Activated T-cell treated with anti-CD3 and anti-CD28 coated beads, Interleukin-2, amount 50 U/mL, for 24 hours (primary cell): ENCODE measurements at regions not wholly inside any gene's neighbourhood (a gene's known extent, or its start where the extent isn't known, plus 50 kb on each side); places are given as distances from the start of the nearest gene placed in this dataset.
A peak's percentile ranks its signal among the peaks of the same experiment; 100 is the strongest.

Experiments used
- DNase-seq: peaks from one replicate; pipeline ENCODE4 v3.0.0-alpha.2; 2020
- H3K27ac Mint-ChIP-seq: 2 replicates; pipeline ENCODE4 v1.8.0; 2020; ENCODE audit warnings: mild to moderate bottlenecking, mixed read lengths
- H3K27me3 Mint-ChIP-seq: 2 replicates; pipeline ENCODE4 v1.8.0; 2020; ENCODE audit warnings: mixed read lengths
- H3K36me3 Mint-ChIP-seq: 2 replicates; pipeline ENCODE4 v1.8.0; 2020; ENCODE audit warnings: low read depth, mixed read lengths
- H3K4me1 Mint-ChIP-seq: 2 replicates; pipeline ENCODE4 v1.8.0; 2020; ENCODE audit warnings: low read depth, mixed read lengths
- H3K4me3 Mint-ChIP-seq: 2 replicates; pipeline ENCODE4 v1.8.0; 2020; ENCODE audit warnings: mild to moderate bottlenecking, moderate library complexity, mixed read lengths
- H3K9me3 Mint-ChIP-seq: 2 replicates; pipeline ENCODE4 v1.8.0; 2020; ENCODE audit warnings: mixed read lengths

GRCh38 chr2:111633189-111633588 is 250.8 kb downstream of the ANAPC1 start:
- Mint-ChIP-seq H3K4me1 (peaks cover 25% of the 10 kb centered on the region), H3K27ac (peak overlapping the region; percentile 45), H3K36me3 (peaks cover 2% of the 10 kb centered on the region), H3K9me3 (peaks cover 18% of the 10 kb centered on the region), H3K27me3 (peaks cover 27% of the 10 kb centered on the region), H3K4me3 (peak overlapping the region; percentile 23)
- no peak for DNase-seq

DNA sequence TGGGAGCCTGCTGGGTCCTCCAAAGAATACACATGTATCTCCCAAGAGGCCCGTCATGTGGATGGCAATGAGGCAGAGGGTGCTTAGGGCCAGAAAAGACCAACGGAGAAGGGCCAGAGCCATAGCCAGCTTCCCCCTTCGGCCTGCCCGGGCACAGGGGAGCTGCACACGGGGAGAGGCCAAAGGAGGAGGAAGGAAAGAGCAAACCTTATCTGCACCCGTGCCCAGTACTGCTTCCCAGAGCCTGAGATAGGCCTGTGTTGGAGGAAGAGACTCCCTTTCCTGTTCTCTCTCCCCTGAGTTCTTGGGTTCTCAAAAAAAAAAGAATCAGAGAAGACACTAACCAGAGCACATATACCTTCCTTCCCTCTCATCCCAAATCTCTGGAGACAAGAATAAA is 250.3 kb downstream of the ANAPC1 start:
- Mint-ChIP-seq H3K4me3 (no peak overlapping the region), H3K27ac (peak overlapping the region; percentile 45), H3K4me1 (peaks cover 25% of the 10 kb centered on the region), H3K36me3 (peaks cover 2% of the 10 kb centered on the region), H3K27me3 (peaks cover 26% of the 10 kb centered on the region), H3K9me3 (peaks cover 15% of the 10 kb centered on the region)
- no peak for DNase-seq

DNA sequence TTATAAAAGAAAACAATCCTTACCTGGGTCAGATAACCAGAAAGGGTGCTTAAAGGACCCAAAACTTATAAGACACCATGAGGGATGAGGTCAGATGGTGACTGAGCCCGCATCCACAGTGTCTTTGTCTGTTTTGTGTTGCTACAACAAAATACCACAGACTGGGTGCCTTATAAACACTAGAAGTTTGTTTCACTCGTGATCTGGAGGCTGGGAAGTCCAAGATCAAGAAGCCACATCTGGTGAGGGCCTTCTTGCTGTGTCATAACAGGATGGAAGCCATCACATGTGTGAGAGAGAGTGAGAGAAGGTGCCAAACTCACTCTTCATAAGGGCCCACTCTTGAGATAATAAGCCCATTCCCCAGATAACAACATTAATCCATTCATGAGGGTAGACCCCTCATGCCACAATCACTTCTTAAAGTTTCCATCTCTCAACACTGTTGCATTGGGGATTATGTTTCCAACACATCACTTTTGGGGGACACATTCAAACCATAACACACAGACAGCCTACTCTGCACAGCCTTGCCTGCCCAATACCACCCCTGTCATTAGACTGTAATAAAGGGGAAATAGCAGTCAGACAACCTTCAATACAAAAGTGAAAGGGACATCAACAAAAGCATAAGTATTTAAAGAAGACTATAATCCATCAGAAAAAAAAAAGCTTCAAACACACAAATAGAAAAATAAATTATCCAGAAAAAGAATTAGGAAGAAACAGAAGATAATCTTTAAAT is 249.8 kb downstream of the ANAPC1 start:
- H3K27me3 Mint-ChIP-seq = peaks cover 24% of the 10 kb centered on the region
- H3K4me3 Mint-ChIP-seq = no peak overlapping the region
- H3K27ac Mint-ChIP-seq = no peak overlapping the region
- peaks cover 10% of the 10 kb centered on the region for H3K9me3 Mint-ChIP-seq
- H3K36me3 Mint-ChIP-seq = no peaks in the 10 kb centered on the region
- DNase-seq = no peak
- peaks cover 25% of the 10 kb centered on the region for H3K4me1 Mint-ChIP-seq

DNA sequence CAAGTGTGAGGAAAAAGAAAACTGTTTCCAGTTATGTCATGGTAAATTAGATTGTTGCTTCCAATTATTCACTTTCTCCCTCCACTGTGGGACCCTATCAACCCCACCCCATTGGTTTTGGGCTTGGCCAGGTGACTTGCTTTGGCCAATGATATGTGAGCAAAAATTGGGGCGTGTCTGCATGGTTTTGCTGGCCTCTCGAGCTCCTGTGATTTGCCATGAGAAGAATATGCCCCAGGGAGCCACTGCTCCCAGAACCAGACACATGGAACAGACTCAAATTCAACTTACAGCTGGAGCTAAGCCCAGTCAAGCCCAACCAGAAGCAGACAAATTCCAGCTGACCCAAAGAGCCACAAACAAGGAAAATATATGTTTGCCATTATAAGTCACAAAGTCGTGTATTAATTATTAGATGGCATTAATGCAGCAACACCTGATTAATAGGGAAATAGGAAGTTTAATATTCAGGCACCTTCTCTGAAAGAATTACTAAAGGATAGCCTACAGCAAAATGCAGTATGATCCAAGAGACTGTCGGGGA is 248.9 kb downstream of the ANAPC1 start:
- no peak for DNase-seq
- Mint-ChIP-seq H3K36me3 (no peaks in the 10 kb centered on the region), H3K9me3 (peaks cover 10% of the 10 kb centered on the region), H3K4me1 (peaks cover 25% of the 10 kb centered on the region), H3K4me3 (no peak overlapping the region), H3K27ac (no peak overlapping the region), H3K27me3 (peaks cover 24% of the 10 kb centered on the region)

- H3K27me3 Mint-ChIP-seq = peaks cover 29% of the 10 kb centered on the region
- no peaks in the 10 kb centered on the region for H3K9me3 Mint-ChIP-seq
- no peak overlapping the region for H3K27ac Mint-ChIP-seq
- peaks cover 32% of the 10 kb centered on the region for H3K4me1 Mint-ChIP-seq
- H3K36me3 Mint-ChIP-seq = no peaks in the 10 kb centered on the region
- no peak for DNase-seq
- no peak overlapping the region for H3K4me3 Mint-ChIP-seq
Observed at GRCh38 chr2:111636905-111637304, 247.1 kb downstream of the ANAPC1 start.

GRCh38 chr2:111638274-111638877 is 245.6 kb downstream of the ANAPC1 start:
- Mint-ChIP-seq H3K27me3 (peaks cover 32% of the 10 kb centered on the region), H3K27ac (no peak overlapping the region), H3K9me3 (no peaks in the 10 kb centered on the region), H3K4me1 (peaks cover 21% of the 10 kb centered on the region), H3K36me3 (no peaks in the 10 kb centered on the region), H3K4me3 (no peak overlapping the region)
- DNase-seq = no peak

GRCh38 chr2:111640480-111640879 is 243.5 kb downstream of the ANAPC1 start:
- no peaks in the 10 kb centered on the region for H3K36me3 Mint-ChIP-seq
- peaks cover 9% of the 10 kb centered on the region for H3K4me1 Mint-ChIP-seq
- DNase-seq = no peak
- H3K27me3 Mint-ChIP-seq = peaks cover 34% of the 10 kb centered on the region
- no peaks in the 10 kb centered on the region for H3K9me3 Mint-ChIP-seq
- no peak overlapping the region for H3K27ac Mint-ChIP-seq
- H3K4me3 Mint-ChIP-seq = no peak overlapping the region

DNA sequence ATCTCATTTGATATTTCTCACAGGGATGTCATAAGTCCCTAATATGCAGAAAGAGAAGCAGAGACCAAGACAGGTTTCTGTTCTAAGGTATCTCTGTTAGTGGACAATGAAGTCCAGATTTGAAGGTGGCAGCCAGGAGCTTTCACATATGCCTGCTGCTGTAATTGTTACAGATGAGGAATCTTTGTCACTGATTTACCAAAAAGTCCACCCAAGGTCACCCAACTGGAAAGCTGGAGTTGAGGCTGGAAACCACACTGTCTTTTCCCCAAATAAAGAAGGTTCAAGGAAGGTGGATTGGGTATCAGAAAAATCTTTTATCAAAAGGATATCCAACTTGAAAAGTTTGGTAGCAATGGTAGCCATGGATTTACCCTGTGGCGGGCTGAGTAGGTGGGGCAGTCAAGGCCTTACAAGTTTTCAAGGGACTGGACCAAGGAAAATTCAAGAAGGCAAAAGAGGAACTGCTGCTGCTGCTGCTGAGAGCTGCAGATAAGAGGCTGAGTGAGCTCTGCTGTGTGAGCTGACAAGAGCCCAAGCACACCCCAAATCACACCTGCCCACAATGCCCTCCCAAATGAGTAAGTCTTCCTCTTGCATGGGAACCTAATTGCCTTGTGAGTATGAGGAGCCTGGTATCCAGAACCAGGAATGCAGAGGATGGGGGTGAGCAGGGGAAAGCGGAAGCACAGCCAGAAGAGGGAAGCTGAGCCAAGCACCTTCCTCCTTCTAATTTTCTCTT is 241.2 kb downstream of the ANAPC1 start:
- H3K4me3 Mint-ChIP-seq = no peak overlapping the region
- no peaks in the 10 kb centered on the region for H3K36me3 Mint-ChIP-seq
- no peak overlapping the region for H3K27ac Mint-ChIP-seq
- DNase-seq = no peak
- peaks cover 37% of the 10 kb centered on the region for H3K27me3 Mint-ChIP-seq
- H3K9me3 Mint-ChIP-seq = peaks cover 20% of the 10 kb centered on the region
- H3K4me1 Mint-ChIP-seq = peaks cover 9% of the 10 kb centered on the region

DNA sequence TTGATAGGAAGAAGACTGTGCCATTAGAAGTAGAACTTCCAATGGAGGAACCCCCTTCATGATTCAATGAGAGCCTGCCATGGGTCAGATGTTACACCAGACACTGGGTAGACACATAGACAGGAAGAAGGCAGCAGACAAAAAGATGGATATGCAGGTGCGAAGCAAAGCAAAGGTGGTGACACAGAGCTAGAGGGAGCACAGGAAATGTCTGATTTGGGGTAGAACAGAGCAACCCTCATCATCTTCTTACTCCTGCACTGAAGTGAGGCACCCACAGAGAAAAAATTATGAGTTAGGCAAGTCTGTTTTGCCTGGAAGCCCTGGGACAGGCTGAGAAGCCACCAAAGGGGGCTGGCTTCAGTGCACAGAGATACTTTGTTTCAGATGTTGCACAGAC is 240.2 kb downstream of the ANAPC1 start:
- Mint-ChIP-seq H3K36me3 (no peaks in the 10 kb centered on the region), H3K9me3 (peaks cover 20% of the 10 kb centered on the region), H3K4me1 (peaks cover 9% of the 10 kb centered on the region), H3K27me3 (peaks cover 30% of the 10 kb centered on the region), H3K4me3 (no peak overlapping the region), H3K27ac (no peak overlapping the region)
- no peak for DNase-seq

DNA sequence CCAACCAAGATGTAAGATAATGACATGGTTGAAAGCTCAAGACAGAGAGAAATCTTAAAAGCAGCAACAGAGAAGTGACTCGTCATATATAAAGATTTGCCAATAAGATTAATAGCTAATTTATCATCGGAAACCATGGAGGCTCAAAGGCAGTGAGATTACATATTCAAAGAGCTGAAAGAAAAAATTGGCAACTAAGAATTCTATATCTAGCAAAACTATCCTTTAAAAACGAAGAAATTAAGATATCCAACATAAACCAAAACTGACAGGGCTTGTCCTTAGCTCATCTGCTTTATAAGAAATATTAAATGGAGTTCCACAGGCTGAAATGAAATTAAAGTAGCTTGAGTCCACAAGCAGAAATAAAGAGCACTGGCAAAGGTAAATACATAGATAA is 236.6 kb downstream of the ANAPC1 start:
- Mint-ChIP-seq H3K27ac (no peak overlapping the region), H3K27me3 (peaks cover 24% of the 10 kb centered on the region), H3K4me1 (peaks cover 8% of the 10 kb centered on the region), H3K4me3 (no peak overlapping the region), H3K9me3 (peaks cover 20% of the 10 kb centered on the region), H3K36me3 (no peaks in the 10 kb centered on the region)
- DNase-seq = no peak

- Mint-ChIP-seq H3K27me3 (peaks cover 21% of the 10 kb centered on the region), H3K36me3 (no peaks in the 10 kb centered on the region), H3K4me1 (peaks cover 12% of the 10 kb centered on the region), H3K27ac (no peak overlapping the region), H3K4me3 (no peak overlapping the region), H3K9me3 (peaks cover 7% of the 10 kb centered on the region)
- no peak for DNase-seq
Observed at GRCh38 chr2:111652038-111652437, 232.0 kb downstream of the ANAPC1 start.

DNA sequence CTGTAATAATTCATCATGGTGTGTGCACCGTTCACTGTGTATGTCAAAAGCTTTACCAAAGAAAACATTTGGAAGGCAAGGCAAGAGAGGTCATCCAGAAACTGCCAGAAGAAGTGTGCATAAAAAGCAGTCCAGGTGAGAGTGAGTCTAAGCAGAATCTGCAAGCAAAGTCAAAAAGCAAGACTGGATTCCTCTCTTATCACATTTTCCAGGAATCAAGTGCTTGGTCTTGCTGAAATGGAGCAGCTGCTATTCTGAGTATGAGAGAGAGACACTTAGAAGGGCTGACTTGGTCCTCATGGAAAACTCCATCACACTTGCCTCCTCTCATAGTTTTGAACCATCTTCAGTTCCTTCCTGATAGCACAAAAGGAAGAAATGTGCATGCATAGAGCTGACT is 231.3 kb downstream of the ANAPC1 start:
- H3K9me3 Mint-ChIP-seq = peaks cover under 1% of the 10 kb centered on the region
- H3K4me1 Mint-ChIP-seq = peaks cover 12% of the 10 kb centered on the region
- no peaks in the 10 kb centered on the region for H3K36me3 Mint-ChIP-seq
- H3K27ac Mint-ChIP-seq = no peak overlapping the region
- H3K4me3 Mint-ChIP-seq = no peak overlapping the region
- H3K27me3 Mint-ChIP-seq = peaks cover 23% of the 10 kb centered on the region
- DNase-seq = no peak

GRCh38 chr2:111653103-111653624 is 230.8 kb downstream of the ANAPC1 start:
- H3K27me3 Mint-ChIP-seq = peaks cover 23% of the 10 kb centered on the region
- no peaks in the 10 kb centered on the region for H3K36me3 Mint-ChIP-seq
- H3K27ac Mint-ChIP-seq = no peak overlapping the region
- H3K4me3 Mint-ChIP-seq = no peak overlapping the region
- DNase-seq = no peak
- no peaks in the 10 kb centered on the region for H3K9me3 Mint-ChIP-seq
- peaks cover 12% of the 10 kb centered on the region for H3K4me1 Mint-ChIP-seq

GRCh38 chr2:111653913-111654312 is 230.1 kb downstream of the ANAPC1 start:
- no peaks in the 10 kb centered on the region for H3K9me3 Mint-ChIP-seq
- H3K27ac Mint-ChIP-seq = no peak overlapping the region
- no peaks in the 10 kb centered on the region for H3K36me3 Mint-ChIP-seq
- peaks cover 12% of the 10 kb centered on the region for H3K4me1 Mint-ChIP-seq
- DNase-seq = no peak
- no peak overlapping the region for H3K4me3 Mint-ChIP-seq
- peaks cover 23% of the 10 kb centered on the region for H3K27me3 Mint-ChIP-seq
